HG03457 (cell line): ENCODE measurements at regions not wholly inside any gene's neighbourhood (a gene's known extent, or its start where the extent isn't known, plus 50 kb on each side); places are given as distances from the start of the nearest gene placed in this dataset.

Source experiments
- ATAC-seq: cut with Tn5 transposase; IDR thresholded peaks from one replicate; pipeline ENCODE4 v1.9.1; 2021; ENCODE audit warnings: moderate number of reproducible peaks; ENCODE audit not compliant: unreplicated experiment

DNA sequence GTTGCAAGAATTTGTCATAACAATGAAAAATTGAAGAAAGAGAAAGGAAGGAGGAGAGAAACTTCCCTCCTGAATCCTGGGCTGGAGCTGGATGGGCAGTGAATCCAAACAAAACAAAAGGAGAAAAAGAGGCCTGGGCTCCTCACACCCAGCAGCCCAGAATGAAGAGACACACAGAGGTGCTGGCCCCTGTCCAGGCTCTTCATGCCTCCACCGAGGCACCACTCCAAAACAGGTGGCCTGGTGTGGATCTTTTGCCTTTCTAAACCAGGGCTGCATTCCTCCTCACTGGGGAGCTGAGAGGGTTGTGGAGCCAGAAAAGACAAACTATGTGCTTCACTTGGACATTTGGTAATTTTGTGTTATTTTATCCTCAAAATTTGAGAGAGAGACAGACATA is 76.0 kb downstream of the FAM124B start:
- no peak for ATAC-seq

DNA sequence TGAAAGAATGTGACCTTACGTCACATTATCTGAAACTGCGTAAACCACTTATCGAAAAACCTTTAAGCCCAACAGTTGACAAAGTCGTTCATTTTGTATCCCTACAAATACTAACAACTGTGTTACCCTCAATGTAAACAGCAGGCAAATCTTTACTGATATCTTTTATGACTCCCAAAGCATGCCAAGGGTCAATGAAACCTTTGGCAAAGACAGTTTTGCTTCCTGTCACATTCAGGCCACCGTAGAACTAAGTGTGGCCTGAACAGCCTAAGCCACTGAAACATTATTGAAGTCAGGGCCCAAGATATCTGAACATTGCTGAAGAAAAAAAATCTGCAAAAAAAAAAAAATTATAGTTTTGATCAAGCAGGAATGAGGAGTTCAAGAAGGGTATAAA is 77.3 kb downstream of the FAM124B start:
- ATAC-seq = no peak

DNA sequence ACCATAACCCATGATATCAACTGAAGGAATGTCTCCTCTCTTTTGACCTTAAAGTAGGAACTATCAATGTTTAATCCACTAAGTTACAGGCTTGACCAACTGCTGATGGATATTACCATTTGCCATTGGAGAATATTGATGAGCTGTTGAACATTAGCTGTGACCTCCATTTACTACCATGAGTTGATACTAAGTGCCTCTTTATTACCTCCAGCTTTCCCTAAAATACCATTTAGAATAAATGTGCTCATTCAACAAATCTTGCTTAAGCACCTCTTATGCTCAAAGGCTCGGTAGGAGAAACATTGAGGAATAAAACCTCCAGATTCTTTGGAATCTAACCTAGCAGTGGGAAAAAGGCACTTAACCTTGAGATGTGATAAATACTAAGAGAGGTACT is 81.2 kb downstream of the FAM124B start:
- no peak for ATAC-seq

DNA sequence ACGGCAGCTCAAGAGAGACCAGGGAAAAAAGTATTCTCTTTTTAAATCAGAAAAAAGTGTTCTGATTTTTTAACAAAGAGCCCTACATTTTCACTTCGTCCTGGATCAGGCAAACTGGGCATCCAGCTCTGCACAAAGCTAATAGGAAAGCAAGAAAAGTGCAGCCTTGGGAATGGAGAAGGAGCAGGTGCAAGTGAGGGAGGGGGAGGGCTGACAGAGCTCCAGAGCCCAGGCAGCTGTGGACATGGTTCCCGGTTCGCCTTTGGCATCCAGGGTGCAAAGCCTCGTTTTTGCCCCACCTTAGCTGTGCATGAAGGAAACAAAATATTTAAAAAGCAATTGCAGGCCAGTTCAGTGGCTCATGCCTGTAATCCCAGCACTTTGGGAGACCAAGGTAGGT is 82.2 kb downstream of the FAM124B start:
- no peak for ATAC-seq

DNA sequence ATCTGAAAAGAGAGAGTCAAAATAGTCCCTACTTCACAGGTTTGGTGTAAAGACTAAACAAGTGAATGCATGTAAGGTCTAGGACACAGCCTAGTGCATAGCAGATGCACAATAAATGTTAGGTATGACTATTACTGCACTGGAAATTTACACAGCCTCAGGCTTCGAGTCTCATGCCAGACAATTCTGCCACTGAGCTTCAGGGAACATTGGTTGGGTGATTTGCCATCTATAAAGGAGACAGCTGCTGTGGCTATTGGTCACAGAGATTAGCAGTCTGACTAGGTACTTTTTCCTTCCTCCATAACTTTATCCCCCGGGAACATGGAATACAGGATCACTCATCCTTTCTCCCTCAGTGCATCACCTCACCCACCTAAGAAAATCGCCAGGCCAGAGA is 89.2 kb downstream of the FAM124B start:
- no peak for ATAC-seq

DNA sequence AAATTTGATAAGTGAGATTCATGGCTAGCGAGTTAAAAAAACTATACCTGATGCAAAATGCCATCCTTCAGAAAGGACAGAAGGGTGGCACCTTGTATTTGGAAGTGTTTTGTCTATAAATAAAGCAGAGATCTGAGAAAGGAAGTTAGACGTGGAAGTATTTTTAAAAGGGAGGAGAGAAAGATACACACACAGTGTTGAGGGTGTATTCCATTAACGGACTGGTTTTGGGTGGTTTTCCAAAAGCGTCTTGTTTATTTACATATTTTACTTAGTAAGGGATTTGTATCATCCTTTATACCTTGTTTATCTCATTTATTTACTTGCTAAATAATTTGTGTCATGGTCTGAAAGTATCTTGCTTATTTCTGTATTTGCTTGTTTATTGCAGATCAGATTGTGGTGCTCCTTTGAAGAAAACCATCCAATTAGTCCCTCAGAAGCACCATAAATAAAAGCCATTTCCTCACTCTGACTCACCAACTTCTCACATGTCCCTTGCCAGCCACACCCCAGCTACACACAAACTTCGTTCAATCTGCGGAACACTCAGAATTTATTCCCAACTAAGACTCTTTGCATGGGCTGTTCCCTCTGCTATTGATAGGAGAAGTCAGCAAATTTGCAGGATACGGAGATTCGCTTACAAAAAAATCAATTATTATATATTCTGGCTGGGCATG is 90.8 kb downstream of the FAM124B start:
- ATAC-seq = no peak

DNA sequence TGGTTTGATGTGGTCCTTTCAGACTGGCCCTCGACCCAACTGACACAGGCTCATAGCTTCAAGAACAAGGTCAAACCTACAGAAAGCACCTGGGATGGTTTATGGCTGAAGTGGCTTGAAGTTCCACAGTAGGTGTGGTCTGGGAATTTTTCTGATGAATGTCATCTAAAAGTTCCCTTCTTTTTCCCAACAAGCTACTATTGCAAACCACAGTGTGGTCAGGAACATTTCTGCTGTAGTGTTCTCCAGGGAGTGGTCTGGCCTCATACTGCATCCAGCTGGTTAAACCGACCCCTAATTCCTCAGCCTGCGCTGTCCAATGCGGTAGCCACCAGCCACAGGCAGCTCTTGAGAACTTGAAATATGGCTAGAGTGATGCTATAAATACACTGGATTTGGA is 92.7 kb downstream of the FAM124B start:
- ATAC-seq = no peak

DNA sequence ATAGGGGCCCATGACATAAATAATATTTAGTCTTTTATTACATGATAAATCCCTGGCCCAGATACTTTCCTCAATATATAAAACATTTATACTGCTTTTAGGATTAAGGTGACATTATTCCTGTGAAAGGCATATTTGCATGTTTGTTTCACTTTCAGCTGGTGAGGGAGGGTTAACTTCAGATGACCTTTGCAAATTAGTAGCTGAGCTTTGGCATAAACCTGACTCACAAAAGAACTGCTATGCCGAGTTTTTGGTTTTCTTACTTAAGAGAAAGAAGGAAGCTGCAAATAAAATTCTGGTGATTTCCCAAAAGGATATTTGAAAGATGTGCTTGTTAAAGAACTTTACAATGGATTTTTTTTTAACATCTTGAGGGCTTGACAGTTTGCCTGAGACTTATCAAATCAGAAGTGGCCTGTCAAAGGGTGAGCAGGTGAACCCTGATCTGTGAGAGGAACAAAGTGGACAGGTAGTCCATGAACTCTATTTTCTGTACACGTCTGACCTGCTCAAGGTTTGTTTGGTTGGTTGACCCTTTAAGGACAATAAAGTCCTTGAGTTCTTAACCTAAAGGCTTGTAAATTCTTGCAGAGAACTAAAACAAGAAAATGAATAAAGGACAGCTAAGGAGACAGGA is 93.5 kb downstream of the FAM124B start:
- ATAC-seq = peak; percentile 86

DNA sequence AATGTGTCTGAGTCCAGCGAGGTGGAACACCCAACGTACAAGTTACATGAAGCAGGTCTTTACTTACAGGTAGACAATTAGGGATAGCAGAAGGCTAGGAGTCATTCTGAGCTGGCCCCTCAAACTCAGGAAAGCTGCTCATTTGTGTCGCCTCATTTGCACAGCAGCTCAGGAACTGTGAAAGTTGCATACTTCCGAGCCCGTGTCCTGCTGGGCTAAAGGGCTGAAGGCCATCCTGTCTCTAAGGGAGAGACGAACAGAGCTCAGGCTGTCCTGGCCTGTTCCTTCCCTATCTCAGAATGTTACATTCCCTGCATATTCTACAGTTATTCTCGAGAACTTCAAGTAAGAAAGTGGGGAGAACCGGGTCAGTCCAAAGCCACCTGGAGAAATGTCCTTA is 99.0 kb downstream of the FAM124B start:
- no peak for ATAC-seq

DNA sequence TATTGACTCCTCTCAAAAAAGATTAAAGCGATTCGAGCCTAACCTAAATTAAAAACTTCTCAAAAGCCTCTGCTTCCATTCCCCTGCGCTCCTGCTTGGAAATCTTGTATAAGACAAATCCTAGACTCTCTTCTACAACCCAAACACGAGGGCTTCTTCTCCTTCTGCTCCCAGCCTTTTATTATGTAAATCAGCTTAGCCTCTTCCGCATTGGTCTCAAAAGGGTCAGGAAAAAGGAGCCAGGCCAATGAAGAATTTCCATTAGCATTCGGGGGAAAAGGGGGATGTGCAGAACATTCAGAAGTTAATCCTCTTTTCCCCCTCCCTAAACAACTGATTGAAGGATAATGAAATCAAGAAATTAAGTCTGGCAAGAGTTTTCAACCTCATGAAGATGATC is 107.9 kb downstream of the FAM124B start:
- no peak for ATAC-seq

DNA sequence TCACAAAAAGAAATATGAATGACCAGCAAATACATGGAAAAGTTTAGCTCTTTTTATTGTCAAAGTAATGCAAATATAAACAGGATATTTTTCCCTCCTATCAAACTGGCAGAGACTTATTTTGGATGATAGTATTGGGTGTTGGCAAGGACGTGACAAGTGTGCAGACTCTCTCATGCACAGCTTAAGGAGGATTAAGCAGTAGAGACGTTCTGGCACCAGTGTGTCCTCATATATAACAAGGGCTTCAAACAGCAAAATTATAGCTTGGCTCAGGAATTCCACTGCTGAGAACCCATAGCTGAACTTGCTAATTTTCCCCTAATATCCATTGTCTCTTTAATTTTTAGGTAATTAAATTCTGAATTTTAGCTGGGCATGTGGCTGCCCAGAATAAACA is 114.4 kb downstream of the FAM124B start:
- no peak for ATAC-seq

DNA sequence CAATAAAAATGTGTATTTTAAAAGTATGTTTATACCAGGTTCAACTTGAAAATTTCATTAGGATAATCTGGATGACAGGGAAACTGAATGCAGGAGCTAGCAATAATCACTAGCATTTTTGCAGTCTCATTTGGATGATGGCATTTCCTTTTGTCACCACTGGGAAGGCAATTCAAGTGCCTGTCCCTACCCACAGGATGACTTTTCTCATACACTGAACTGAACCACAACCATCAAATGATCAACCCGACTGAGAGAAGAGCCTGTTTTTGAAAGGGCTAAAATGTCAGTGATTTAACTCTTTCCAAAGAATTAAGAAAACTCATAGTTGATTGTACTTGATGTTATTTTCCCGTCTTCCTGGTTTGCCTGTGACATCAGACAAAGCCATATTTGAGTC is 115.0 kb downstream of the FAM124B start:
- no peak for ATAC-seq

DNA sequence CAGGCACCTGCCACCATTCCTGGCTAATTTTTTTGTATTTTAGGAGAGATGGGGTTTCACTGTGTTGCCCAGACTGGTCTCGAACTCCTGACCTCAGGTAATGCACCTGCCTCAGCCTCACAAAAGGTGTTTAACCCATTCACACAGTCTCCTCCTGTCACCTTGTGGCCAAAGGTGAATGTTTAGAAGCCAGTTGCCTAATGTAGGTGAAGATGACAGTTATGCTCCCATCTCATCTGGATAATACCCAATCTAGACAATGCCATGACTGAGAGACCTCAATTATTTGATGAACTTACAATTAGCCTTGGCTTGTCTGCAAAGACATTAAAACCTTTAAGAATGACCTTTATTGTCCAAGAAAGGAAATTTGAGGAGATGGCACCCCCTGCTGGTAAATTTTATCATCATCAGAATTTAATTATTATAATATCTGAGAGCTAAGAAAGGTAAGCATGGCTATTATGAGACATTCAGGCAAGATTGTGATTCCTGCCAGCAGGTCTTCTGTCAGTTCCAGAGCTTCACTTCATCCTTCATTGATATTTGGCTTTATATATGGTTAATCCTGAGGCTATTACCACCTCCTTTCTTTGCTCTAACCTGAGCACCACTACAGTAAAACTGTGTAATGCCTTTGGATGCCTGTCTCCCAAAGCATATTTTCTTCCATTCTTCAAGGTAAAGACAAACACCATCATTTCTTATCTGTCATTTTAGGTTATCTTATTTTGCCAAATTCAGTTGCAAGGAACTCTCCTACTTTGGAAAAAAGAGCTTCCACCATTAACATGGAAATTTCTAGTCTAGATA is 117.6 kb downstream of the FAM124B start:
- ATAC-seq = no peak

DNA sequence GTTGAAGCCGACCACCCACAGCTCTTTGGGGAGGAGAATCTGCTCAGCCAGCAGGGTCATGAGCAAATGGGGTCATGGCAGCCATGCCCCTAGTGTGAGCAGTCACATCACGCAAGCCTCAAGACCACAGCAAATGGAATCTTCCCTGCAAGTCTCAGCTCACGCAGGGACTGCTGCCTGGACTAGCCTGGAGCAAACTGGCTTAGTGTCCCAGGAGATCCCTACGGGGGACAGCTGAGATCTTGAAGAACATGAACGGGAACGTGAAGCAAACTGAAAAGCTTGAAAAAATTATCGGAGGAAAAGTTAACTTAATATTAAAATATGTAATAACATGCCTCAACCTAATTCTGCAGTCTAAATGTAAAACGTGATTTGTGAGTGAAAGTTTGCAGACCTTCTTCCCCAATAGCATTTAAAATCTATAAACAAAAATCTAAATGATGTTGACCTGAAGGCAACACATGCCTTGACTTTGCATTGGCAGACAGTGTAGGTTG is 118.4 kb downstream of the FAM124B start:
- no peak for ATAC-seq

DNA sequence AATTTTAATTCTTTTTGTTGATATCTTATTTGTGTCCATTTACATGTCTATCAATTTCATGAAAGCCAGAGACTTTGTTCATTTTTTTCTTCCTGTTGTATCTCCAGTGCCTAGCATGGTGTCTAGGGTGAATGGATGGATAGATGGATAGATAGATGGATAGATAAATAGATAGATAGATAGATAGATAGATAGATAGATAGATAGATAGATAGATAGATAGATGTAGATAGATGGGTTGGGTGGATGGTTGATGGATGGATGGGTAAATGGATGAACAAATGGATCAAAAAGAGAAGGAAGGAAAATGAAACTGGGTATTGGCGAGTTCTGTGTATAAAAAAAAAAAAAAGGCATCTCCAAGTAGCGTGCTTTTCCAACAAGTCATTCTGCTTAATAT is 120.5 kb downstream of the FAM124B start:
- ATAC-seq = no peak

DNA sequence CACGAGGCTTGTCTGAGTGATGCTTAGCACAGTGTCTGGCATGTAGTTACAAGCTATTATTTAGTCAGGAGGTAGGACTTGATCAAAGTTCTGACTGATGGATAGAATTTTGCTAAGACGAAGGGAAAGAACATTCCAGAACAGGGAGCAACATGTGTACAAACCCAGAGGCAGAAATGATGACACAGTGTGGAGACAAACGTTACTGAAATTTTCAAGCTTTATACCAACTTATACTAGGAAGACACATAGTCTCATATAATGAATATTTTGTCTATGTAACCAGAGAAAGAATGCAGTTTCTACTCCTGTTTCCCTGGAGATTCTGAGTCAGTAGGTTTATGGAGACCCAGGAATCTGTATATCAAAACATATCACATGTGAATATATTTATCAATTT is 123.4 kb downstream of the FAM124B start:
- no peak for ATAC-seq

DNA sequence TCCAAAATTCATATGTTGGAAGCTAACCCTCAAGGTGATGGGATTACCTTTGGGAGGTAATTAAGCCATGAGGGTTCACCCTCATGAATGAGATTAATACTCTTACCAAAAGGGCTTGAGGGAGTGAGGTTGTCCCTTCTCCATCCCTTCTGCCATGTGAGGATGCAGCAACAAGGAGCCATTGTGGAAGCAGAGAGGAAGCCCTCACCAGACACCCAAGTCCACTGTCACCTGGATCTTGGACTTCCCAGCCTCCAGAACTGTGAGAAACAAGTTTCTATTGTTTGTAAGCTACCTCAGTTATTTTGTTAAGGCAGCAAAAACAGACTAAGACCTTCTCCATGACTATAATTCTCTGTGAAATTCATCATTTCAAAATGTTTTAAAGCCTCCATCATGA is 125.7 kb downstream of the FAM124B start:
- ATAC-seq = no peak

DNA sequence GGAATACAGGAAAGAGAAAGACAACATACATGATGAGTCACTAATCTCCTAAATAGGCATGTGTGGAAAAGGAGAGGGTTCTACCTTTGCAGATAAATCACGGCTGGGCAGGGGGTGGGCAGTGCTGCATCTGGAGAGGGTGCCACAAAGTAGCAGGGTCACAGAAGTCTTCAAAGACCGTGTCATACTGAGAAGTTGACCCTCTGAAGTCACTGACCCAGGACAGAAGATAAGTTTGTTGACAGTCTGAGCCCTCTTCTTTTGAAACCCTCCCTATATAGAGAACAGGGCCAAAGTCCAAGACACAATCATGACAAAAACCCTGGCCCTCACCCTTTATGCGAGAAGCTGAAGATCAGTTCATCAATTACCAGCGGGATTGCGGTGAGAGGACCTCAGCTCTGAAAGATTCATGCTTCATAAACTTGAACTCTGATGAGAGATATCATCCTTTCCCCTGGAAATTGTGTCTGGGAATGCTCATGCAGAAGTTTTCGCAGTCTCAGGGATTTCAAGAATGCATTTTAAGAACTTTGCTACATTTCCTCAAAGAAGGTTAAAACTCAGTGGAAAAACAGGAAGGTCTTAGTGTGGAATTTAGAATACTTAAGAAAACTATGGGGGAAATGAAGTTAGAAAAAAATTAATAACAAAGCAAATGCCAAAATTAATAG is 129.5 kb downstream of the FAM124B start:
- no peak for ATAC-seq

DNA sequence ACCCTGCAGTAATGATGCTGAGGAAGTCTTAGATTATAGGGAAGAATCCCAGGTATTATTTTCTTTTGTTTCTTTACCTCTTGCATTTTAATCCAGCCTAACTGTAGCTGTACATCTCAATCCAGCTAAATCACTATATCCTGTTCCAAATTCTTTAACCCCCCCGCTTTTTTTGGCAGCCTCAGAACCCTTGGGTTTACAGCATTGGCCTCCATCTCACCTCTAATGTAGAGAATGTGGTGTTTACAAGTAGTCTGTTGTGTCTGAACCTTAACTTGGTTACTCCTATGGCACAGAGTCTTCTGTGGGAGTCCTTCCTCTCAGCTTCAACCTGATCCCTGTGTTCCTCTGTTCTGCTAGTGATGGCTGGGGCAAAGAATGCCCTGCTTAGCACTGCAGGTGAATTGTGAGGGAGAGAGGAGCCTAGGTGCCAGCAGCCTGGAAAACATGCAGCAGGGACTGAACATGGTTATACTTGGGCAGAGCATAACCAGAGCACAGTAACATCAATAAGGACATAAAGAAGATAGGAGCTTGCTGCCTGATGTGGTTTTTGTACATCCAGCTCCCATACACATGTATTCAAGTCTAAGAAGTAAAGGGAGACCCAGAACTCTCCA is 130.2 kb downstream of the FAM124B start:
- no peak for ATAC-seq

DNA sequence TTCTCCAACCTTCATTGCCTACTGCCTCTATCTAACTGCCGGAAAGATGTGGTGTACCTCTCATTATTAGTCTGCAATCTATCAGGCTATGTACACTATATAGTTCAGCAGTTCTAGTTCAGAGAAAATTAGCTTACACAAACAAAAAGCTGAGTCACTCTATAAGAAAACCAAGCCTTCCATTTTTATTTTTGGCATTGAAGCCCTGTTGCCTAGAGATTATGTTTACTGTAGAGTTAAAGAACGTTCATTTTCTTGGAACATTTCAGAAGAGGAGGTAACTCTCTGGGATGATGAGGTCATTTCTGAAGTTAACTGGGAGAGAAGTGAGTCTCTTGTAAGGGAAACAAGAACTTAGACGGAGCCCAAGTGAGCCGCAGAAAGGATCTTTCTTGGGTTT is 133.5 kb downstream of the FAM124B start:
- ATAC-seq = no peak

DNA sequence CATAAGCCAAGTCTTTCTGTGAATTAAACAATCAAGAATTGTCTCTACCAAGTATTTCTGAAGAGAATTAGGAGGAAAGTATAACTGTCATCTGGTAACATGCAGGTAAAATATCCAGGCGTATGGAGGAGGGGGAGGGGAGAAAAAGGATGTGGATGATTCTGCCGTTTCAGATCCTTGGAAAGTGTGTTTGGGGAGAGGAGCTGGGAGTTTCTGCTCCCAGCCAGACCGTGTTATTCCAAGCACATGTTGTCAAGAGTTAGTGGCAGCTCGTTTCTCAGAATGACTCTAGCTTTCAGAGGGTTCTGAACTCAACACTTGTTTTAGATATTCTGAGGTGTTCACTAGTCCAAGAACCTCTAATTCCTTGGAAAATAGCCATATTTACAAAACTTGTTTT is 137.6 kb downstream of the FAM124B start:
- no peak for ATAC-seq
